Posterior vena cava (tissue), 2 donors: ENCODE measurements at regions not wholly inside any gene's neighbourhood (a gene's known extent, or its start where the extent isn't known, plus 50 kb on each side); places are given as distances from the start of the nearest gene placed in this dataset.
A peak's percentile ranks its signal among the peaks of the same experiment; 100 is the strongest.

Experiments
- DNase-seq: peaks from one replicate; pipeline ENCODE4 v3.0.0-alpha.2; 2020; ENCODE audit warnings: low spot score
- intact Hi-C, 2 donors: fragments of 100-400 bp; cut with DNase I; formaldehyde crosslinking; loops; one replicate each; pipeline versions ENCODE4 v1.14.1 to v1.14.2; 2022 to 2023
- donor health status: DM: yes; HTN: yes; CAD: no.
- donor health status: DM: yes; HTN: yes; CAD: no.

DNA sequence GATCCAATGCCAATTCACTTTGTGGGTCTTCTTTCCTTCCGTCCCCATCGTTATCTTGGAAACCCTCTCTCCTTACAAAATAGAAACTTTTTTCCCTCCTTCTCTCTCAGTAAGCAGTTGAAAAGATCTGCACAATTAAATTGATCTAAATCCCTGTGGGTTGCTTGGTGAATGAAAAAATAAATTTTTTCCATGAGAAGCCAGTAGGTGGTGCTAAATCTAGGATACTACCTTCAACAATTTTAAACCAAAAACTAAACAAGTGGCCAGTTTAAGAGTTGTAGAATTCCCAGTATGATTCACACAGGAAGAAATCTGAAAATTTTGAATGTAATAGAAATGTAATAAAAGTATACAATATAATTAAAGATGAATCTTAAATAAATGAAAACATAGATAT lies 990.3 kb upstream of the ZNF722 start:
- DNase-seq, result no peak
- intact Hi-C loops, result no loop called here

DNA sequence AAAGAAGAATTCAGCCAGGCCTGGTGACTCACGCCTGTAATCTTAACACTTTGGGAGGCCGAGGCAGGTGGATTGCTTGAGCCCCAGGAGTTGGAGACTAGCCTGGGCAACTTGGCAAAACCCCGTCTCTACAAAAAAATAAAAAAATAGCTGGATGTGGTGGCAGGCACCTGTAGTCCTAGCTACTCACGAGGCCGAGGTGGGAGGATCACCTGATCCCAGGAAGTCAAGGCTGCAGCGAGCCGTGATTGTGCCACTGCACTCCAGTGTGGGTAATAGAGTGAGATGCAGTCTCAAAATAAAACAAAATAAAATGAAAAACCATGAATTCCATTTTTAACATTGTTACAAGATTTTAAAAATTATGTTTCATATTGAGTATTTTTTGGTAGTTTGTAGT lies 988.9 kb upstream of the ZNF722 start:
- no peak for DNase-seq
- intact Hi-C loops, result no loop called here

DNA sequence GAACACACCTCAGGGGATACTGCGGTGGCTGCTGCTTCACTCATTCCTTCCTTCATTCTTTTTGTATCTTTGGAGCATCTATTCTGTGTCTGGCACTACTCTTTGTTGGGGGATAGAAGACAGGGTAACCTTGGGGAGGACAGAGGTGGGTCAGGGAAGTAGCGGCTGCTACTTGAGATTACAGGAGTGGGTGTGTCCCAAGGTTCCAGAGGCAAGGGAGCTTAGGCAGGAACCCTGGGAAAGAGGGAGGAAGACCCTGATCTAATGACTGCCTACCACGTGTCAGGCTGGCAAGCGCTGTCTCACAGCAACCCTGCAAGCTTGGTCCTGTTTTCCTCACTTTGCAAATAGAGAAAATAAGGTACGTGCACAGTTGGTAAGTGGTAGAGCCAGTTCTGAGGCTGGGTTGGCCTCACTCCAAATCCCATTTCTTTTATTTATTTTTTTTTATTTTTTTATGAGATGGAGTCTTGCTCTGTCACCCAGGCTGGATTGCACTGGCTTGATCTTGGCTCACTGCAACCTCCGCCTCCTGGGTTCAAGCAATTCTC lies 985.9 kb upstream of the ZNF722 start:
- intact Hi-C loops, result no loop called here
- DNase-seq, result no peak

DNA sequence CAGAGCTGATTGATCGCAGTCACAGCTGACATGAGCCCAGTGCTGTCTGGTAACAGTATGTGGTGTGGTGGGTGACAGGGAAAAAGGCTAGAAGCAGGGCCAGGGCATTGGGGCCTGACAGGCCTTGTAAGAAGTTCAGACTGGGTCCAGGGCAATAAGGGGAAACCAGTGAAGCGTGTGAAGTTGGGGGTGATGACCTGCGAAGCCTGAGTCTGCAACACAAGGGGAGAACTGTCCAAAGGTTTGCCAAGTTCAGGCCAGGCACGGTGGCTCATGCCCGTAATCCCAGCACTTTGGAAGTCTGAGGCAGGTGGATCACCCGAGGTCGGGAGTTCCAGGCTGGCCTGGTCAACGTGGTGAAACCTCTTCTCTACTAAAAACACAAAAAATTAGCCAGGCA lies 983.9 kb upstream of the ZNF722 start:
- DNase-seq, result no peak
- intact Hi-C loops, result no loop called here

DNA sequence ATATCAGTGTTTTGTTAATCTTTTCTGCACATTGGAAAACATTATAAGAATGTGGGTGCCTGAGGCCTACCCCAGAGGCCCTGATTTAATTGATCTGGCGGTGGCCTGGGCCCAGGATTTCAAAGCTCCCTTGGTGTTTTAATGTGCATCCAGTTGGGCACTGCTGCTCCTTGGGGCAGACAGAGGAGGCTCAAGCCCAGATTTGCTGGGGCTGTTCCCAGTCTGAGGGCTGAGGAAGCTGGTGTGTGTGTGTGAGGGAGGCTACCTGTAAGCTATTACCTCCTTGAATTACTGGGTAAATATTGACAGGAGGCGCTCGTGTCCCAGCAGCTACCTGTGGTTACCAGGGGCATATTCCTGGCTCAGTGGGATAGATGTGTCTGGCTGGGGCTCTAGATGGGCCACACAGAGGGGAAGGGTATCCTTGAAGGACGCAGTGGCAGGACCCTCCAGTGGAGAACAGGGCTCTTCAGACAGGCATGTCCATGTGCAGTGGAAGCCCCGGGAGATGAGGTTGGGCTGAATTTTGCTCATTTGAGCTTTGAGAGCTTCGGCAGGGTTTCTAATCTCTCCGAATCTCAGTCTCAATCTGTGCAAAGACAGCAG lies 975.4 kb upstream of the ZNF722 start:
- intact Hi-C loops, result no loop called here
- no peak for DNase-seq

DNA sequence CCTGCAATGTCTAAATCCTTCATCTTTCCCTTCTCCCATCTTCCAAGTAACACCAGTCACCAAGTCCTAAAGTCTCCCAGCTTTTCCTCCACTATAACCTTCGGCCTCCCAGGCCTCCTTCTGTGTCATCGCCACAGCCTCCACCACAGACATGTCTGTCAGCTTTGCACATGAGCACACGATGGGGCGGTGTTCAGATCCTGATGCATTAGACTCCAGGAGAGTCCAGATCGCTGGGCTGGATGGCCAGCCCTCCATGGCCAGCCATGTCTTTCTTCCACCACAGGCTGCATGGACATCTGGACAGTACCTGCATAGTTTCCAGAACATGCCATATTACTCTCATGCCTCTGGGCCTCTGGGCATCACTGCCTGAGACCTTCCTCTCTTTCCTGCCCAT lies 974.2 kb upstream of the ZNF722 start:
- DNase-seq, result no peak
- intact Hi-C loops, result no loop called here

DNA sequence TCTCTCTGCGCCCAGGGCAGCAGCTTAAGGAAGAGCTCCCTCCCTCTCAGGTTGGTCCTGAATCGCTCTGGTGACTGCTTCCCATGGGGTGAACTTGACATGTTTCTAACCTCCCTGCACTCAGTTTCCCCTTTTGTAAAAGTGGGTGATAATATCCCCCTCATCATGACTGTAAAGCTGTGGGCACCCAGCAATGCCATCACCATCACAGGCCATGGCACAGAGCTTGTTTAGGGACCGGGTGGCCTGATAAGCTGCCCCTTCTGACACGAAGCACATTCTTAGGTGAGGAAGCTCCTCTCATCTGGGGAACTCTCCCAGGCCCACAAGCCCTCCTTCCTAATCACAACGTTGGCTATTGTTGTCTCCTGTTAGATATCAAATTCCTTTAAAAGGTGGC lies 972.8 kb upstream of the ZNF722 start:
- intact Hi-C loops, result no loop called here
- DNase-seq, result no peak

DNA sequence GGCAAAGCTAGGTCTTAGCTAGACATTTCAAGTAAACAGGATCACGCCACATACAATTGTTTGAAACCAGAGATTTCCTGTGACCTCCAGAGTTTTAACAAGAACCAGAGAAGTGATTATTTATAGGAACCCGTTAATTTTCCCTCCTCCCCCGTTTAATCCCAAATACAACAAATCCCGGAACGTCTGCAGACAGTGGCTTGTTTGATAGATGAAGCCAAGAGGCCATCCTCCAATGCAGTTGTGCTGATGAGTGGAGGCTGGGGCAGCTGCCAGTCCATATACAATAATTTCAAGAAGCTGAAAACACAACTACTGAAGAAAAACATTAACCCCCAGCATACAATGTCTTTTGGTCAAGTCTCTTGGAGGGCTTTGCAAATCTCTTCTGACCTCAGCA lies 971.6 kb upstream of the ZNF722 start:
- DNase-seq, result no peak
- intact Hi-C loops, result no loop called here

DNA sequence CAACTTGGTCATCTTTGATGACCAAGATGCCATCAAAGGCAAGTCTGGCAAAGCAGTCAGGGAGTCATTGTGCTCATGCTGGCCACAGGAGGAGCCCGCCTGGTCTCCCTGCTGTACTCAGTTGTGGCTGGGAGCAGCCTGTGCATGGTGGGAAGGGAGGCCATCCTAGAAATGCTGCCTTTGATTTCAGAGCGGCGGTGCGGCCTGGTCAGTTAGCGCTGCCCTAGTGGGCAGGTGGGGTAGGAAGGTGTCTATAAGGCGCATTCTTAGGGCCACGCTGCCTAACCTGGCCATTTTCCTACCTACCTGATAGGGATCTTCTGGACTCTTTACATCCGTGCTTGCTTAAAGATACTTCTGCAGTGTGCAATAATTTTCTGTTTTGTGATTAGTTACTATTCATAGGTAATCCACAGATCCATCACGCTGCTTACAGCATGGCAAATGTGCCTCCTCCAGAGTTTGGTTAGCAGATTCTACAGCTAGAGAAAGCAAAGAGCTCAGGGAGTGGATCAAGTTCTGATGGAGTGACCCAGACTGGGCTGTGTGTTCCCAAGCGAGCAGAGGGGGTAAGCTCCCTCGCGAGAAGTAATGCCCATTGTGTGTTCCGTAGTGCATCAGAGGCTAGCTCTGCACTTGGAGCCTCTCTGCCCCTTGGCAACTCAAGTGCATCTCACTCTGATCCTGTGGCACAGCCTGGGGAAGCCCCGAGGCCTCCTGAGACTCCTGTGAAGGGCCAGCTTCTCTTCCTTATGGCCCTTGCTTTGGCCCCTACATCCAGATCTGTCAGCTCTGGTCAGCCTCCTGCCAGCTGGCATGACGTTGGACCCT lies 970.1 kb upstream of the ZNF722 start:
- intact Hi-C loops, result no loop called here
- DNase-seq, result no peak

DNA sequence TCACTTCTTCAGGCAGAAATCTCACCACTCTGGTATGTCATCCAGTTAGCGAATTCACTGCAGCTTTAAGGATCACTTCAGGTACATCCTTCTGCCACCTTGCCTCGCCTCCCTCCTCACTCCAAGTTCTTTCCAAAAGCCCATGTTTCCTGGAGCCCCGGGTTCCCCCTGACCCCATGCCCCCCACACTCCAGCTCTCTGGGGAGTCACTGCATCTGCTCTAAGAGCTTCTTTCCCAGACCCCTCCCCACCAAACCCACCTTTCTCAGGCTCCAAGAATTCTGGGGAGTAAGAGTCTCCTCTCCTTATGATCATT lies 969.5 kb upstream of the ZNF722 start:
- intact Hi-C loops, result no loop called here
- DNase-seq, result no peak

DNA sequence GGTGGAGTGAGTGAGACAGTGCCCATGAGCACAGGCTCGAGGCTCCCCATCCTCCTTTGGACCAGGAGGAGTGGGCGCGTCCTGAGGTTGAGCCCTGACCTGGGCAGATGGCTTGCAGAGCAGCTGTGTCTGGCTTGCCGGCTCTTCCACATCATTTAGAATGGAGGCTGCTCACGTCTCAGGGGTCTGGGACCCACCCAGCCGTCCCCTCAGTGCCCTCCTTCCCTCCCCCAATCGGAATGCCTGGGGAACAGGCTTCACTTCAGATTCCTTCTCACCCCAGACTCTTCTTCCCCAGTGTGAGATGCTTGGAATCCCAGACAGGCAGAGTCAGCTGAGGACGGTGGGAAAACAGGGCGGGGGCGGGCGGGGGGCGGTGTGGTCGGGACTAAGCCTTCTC lies 968.6 kb upstream of the ZNF722 start:
- intact Hi-C loops, result no loop called here
- no peak for DNase-seq

DNA sequence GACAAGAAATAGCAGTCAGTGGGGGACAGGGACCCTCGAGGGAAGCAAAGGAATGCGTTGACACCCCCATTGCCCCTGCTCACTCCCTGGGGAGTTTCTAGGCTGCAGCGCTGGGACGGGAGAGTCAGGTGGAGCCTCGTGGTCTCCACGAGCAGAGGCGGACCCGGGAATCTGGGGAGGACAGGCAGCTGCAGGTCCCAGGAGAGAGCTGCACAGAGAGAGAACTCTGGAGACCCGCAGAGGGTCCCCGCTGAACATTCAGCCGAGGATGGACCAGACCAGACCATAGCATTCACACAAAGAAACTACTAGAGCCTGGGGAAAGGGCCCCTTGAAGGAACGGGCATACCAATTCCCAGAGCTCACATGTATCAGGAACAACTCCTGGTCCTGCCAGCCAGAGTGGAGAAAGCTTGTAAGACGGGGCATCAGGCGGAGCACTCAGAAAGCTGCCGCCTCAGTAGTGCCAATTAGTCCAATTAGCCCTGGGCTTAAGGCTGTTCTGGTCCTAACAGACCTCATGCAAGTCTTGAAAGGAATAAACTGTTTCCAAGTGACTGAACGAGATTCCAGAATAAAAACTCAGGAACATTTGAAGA lies 966.7 kb upstream of the ZNF722 start:
- no peak for DNase-seq
- intact Hi-C loops, result no loop called here

DNA sequence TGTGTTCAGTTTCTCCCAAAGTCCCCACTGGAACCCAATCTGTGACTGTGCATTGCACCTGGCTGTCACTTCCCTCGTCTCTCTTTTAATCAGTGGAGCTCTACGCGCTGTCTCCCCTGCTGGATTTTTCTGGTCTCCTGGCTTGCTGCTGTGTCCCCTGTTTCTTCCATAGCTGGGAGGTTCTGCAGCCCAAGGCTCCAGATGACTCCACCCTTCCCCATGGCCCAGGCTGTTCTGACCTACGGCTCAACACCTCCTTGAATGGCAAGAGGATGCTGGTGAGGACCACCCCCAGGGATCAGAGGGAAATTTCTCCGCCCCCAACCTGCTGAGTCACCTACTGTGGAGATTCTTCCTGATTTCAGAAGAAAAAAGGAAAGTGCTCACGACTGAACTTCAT lies 961.4 kb upstream of the ZNF722 start:
- DNase-seq, result no peak
- intact Hi-C loops, result no loop called here

DNA sequence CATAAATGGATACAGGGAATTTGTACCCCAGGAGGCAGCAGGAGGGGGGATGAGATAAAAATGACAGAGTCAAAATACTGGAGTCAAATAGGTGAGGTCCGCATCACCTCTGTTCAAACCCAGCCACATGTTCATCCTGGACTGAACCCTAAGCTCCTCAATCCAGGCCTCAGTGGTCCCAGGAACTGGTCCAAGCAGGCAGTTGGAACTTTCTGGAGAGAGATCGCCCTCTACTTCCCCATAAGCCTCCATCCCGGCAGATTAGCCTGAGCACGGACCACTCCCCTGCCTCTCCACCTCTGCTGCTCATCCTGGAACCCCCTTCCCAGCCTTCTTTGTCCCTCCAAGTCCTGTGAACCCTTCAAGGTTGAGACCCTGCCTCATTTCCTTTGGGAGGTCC lies 959.7 kb upstream of the ZNF722 start:
- no peak for DNase-seq
- intact Hi-C loops, result no loop called here

DNA sequence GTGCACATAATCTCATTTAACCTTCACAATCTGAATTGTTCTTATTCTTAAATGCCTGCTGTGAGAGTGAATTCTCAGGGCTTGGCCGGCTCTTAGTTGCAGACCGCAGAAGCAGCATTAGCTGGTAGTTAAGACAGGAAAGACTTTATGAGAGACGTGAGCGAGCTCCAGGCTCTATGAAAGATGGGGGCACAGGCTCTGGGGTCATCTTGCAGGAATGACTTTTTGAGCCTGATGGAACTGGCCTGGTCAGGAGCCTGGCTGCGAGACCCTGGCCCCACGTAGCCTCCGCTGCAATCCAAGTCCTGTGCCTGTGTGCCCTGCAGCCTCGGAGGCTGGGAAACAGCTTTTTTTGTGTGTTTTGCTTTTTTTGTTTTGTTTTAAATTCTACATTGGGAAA lies 958.8 kb upstream of the ZNF722 start:
- no peak for DNase-seq

DNA sequence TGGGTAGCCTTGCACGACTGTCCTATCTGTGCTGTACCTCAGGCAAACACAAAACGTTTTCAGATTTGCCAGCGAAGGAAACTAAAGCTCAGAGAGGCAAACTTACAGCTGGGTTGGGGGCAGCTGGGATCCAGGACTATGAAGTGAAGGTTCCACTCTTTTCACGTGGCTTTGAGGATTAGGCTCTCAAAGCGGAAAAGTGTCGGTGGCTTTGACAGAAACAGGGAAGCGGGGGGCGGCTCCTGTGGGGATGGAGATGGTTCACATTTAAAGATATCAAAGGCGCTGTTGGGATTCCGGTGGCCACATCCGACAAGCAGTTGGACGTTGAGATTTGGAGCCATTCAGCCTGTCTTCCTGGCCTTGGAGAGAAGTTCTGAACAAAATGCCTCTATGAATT lies 958.3 kb upstream of the ZNF722 start:
- no peak for DNase-seq
- intact Hi-C loops, result no loop called here

More for the DNA sequence above, 958.8 kb upstream of the ZNF722 start:
- intact Hi-C loops, result no loop called here

DNA sequence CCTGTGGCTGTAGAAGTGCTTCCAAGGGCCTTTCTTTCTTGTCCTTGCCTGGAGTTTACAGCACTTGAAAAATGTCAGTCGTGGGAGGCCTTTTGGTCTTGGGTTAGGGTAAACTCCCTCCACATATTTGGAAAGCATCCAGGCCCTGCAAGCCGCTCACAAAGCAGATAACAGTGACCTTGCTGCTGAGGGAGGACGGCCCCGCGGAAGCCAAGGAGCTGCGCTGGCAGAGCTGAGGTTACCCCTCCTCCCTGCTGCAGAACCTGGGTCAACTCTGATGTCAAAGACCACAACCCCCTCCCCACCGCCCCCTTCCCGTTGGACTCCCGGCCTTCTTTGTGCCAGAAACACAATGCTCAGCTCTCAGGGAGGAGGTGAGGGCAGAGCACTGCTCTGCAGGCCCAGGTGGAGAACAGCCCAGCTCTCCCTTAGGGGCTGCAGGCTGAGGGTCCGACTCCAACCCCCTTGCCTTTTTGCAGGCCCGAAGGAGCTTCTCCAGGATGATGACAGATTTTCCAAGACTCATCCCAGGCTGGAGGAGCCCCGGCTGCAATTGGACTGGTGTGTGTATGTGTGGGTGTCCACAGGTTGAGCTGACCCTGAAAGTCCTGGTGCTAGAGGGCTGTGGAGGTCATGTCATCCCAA lies 957.6 kb upstream of the ZNF722 start:
- intact Hi-C loops, result no loop called here
- DNase-seq, result peak; percentile 69

DNA sequence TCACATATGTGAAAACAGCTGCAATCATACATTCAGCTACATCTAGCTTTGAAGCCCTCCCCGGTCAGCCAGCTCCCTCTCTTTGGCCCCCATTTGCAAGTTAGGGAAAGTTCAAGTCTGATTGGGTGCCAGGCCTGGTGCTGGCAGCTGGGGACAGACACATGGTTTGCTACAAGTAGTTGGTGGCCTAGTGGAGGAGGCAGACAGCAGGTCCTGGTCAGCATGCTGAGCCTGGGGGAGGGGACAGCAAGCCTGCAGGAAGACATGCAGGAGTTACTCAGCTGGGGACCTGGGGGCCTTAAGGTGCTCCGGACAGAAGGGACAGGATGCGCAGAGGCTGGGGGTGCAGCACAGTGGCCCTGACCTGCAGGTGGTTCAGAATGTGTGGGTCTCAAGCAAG lies 956.9 kb upstream of the ZNF722 start:
- peak; percentile 56 for DNase-seq

DNA sequence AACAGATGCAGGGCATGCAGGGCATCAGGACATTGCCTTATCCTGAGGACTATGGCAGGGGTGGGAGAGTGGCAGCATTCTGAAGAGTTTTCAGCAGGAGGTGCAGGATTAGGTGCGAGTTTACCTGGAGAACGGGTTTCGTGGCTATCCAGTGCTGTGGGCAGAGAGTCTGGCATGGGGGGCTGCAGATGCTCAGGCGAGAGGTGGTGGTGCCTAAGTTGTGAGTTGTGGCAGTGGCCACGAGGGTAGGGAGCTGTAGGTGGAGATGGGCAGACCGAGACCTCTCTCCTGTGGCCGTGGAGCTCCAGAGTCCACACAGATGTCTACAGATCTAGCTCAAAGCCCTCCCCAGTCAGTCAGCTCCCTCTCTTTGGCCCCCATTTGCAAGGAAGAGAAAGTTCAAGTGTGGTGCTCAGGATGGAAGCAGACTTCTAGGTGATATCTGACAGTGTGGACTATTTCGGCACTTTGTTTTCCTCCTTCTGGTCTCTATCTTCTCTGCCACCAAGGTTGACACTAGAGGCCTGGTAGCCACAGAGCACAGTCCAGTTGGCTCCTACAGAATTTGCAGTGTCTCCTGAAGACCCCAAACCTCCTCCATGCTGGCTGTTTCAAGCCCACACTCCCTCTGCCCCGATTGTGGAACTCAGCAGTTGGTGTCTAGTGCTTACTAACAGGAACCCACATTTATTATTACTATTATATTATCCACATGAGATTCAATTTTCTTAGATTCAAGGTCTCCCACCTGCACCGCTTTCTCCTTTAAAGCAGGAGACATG lies 955.7 kb upstream of the ZNF722 start:
- intact Hi-C loops, result no loop called here
- DNase-seq, result peak; percentile 68

More for the DNA sequence above, 956.9 kb upstream of the ZNF722 start:
- intact Hi-C loops, result no loop called here
